HG03025 (cell line): ENCODE measurements at regions not wholly inside any gene's neighbourhood (a gene's known extent, or its start where the extent isn't known, plus 50 kb on each side); places are given as distances from the start of the nearest gene placed in this dataset.
"Not testable (repeated sequence)": the region's sequence is repeated elsewhere in the genome, so short reads cannot be mapped to it uniquely, and the experiment has no call there.

Experiments used
- ATAC-seq: cut with Tn5 transposase; IDR thresholded peaks from one replicate; pipeline ENCODE4 v1.9.1; 2021; ENCODE audit warnings: mild to moderate bottlenecking, moderate library complexity; ENCODE audit not compliant: unreplicated experiment, low FRiP score

- no peak for ATAC-seq
Observed at GRCh38 chr5:101785090-101785489, 511.0 kb downstream of the SLCO4C1 start.

- no peak for ATAC-seq
Observed at GRCh38 chr5:101783241-101784013, 512.7 kb downstream of the SLCO4C1 start.

DNA sequence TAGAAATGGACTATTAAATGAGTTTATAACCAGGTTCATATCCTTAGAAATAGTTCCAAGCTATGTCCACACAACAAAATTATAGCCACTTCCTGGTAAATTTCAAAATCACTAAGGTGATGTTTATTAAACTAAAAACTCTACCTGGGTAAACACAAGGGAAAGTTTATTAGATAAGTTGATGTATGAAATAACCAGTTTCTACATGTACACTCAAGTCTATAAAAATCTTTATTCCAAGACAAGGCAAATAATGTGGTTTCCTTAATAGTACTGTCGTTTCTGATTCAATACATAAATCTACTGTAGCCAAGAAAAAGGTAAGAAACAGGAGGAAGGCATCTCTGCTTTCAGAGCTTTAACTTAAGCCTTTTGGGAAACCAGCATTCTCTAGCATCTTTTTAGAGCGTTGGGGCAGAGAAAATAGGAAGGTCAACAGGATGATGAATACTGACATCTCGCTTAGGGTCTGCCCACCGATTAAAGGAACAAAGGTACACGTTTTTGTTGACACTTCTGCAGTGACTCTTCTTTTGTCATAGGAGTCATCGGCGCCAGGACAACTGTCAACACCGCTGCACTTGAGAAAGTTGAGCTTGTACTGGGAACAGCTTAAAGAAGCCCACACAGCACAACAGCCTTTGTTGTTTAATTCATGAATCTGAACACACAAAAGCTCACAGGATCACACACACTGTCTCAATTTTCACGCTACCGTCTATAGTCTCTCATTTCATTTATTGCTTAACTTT is 513.6 kb downstream of the SLCO4C1 start:
- no peak for ATAC-seq

GRCh38 chr5:101751105-101751504 is 545.0 kb downstream of the SLCO4C1 start:
- no peak for ATAC-seq

DNA sequence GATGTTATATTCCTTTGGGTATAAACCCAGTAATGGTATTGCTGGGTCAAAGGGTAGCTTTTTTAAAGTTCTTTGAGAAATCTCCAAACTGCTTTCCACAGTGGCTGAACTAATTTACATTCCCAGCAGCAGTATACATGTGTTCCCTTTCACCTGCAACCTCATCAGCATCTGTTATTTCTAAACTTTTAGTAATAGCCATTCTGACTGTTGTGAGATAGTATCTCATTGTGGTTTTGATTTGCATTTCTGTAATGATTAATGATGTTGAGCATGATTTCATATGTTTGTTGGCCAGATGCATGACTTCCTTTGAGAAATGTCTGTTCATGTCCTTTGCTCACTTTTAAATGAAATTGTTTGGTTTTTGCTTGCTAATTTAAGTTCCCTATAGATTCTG is 553.1 kb downstream of the SLCO4C1 start:
- not testable (repeated sequence) for ATAC-seq

DNA sequence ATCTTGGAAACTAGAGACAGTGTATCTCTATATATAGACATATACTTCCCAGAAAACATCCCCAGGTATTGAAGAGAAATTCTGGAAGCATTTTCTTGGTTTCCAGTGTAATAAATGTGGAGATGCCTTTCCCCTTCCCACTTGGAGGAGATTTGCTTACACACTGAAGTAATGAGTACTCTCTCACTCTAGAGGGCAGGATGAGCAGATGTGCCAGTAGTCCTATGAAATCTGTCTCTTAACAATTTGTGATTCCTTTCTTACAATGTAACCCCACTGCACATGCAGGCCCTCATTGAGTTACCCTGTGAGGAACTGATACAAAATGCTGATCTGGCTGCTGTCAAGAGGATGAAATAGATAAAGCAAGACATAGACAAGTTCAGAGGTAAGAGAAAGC is 567.2 kb downstream of the SLCO4C1 start:
- no peak for ATAC-seq

GRCh38 chr5:101721543-101721942 is 574.5 kb downstream of the SLCO4C1 start:
- no peak for ATAC-seq

DNA sequence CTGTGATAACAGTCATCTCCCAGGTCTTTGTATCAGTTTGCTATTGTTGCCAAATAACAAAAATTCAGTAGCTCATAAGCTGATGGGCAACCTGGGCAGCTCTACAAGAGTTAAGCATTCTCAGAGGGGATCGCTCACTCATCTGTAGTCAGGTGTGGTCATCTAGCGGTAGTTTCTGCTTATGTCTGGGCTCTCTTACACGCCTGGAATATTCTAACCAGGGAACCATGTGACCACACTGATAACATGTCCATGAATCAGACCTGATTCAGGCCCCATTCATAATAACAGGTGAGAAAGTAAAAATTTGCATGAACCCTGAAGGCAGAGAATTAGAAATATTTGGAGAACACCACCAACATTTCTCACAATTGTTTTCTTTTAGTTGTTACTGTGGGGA is 576.1 kb downstream of the SLCO4C1 start:
- no peak for ATAC-seq

DNA sequence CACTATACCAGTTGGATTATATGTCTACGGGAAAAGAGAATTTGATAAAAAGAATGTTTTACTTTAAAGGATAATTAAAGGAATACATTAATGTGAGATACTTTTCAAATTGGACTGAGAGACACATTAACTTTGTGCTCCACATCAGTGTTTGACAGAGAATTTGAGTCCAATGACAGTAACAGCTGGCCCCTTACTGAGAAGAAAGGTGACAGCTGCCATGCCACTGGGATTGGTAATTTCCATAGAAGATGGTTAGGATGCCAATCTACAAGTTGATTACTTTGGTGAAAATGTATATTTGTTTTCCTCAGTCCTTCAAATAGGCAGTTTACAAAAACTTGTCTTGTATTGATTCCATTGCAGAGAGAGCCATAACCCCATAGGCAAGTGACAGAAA is 578.4 kb downstream of the SLCO4C1 start:
- ATAC-seq: no peak

DNA sequence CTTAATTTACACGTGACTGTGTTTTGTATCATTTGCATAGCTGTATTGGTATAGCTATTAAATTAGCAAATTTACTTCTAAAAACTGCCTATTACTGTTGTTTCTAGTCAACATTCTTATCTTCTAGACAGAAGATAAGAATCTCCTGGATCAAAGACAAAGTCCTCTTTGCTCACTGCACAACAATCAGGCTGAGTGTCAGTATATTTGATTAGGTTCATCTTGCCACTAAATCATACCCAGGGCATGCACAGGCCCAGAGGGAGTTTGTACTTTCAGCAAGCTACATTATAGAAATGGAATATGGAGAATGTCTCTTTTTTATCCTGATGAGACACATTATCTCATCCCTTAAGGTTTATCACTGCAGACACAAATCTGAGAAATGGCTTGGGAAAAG is 579.1 kb downstream of the SLCO4C1 start:
- no peak for ATAC-seq

- not testable (repeated sequence) for ATAC-seq
Observed at GRCh38 chr5:101715790-101716189, 580.3 kb downstream of the SLCO4C1 start.

DNA sequence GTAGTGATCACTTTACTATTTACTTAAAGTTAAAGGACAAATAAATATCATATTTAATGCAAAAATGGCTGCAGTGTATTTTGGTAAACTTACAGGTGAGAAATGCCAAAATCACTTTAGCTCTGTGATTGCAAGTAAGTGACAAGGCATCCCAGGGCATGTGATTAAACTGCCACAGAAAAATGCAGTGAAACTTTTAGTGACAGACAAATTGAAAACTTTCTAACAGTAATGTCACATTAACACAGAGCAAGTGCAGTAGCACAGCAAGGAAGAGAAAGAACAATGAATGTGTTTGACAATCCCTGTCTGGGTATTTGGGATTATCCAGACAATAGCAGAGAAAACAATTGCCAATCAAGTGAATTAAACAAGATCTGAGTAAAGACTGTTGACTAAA is 606.8 kb downstream of the SLCO4C1 start:
- no peak for ATAC-seq

DNA sequence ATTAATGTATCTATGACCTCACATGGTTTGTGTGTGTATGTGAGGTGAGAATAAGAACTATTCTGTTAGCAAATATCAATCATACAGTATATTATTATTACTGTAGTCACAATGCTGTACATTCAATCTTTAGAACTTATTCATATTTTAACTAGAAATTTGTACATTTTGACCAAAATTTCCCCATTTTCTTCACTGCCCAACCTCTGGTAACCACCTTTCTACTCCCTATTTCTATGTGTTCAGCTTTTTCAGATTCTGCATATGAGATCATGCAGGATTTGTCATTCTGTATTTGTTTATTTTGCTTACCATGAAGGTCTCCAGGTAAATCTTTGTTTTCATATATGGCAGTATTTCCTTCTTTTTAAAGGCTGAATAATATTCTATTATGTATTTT is 607.9 kb downstream of the SLCO4C1 start:
- ATAC-seq: no peak

DNA sequence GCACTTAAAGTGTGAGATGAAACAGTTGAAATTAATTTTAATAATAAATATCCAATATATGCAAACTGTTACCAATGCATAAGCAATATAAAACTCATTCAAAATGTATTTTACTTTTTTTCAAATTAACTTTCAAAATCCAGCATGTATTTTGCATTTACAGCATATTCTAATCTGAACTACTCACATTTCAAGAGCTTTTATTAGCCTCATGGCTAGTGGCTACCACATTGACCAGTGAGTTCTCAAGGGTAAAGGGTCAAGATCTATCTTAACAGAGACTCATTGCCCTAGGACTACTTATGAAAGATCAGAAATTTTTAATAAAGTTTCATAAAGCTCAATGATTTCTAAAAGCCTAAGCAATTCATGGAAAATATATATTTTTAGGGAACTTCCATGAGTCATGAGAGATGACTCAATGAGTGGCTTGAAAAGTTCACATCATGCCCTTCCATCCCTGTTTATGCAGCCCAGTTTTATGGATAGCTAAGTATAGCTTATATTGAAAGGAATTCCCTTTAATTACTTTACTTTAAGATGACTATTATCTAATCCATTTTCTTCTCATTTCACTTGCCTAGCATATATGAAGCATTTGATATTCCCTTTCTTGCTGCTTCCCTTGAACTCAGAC is 608.6 kb downstream of the SLCO4C1 start:
- no peak for ATAC-seq

DNA sequence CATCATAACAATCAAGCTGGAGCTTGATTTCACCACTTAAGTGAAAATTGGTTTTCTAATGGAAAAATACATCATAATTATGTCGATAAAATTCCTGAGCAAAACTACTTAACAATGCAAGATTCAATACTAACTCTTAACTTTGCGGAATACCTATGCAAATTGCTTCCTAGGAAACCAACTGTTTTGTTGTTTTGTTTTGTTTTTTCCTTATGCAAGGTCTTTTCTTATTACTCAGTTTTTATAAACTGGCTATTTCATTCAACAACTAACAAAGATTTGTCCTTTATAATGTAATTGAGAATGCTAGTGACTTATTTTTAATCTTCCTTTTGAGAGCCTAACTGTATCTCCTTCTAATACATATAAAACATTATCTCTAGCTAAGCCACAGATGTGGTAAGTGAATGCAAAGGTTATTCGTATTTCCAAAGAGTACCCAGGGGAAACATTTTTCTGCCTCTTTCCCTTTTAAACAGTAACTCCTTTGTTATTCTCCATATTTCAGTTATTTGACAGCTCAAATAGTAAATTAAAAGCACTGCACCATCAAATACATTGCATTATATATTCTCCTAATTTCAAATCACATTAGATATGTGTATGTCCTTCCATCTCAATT is 609.4 kb downstream of the SLCO4C1 start:
- no peak for ATAC-seq

DNA sequence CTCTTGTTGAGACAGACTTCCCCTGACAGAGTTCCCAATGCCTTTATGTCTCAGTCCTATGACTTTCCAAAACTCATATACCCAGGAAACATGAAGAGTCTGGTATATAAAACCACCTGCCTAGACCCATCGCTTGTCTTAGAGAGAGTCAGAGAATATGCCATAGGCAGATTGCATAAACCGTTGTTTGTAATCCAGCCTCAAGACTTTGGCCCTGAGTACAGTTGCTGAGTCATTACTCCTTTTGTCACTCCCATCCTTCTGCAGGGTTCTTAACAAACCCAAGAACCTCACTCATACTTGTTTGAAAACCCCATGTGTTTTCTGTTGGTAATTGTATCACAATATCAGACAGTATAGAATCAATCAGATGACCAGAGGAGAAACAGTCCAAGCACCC is 616.3 kb downstream of the SLCO4C1 start:
- ATAC-seq: no peak

DNA sequence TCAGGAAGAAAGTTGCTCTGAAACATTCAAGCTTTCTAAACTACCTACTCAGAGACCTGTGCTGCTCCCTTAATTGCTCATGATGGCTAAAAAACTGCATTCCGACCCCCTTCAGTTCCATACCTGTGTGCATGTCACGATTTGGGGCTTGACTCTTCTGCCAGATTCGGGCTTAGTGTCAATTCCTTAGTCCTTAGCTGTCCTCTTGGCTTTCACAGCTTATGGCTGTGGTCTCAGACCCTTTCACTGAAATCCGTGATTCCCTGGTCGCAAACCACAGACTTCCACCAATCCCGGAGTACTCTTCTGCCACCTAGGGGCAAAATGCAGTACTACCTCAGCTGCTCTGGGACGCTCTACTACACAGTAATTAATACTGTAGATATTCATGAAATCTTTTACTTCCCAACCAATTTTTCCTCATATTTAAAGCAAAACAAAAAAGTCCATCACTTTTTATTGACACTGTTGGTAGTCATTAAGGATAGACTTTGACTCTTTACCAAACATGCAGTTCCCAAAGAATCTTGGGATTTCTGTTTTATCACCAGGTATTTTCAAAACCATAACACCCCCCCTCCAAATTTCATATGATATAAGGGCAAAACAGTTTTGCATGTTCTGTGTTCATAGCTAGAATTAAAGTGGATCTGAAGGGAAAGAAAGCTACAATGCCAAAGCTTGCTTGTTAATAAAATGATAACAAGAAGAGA is 617.4 kb downstream of the SLCO4C1 start:
- peak; percentile 74 for ATAC-seq

GRCh38 chr5:101677961-101678360 is 618.1 kb downstream of the SLCO4C1 start:
- no peak for ATAC-seq

DNA sequence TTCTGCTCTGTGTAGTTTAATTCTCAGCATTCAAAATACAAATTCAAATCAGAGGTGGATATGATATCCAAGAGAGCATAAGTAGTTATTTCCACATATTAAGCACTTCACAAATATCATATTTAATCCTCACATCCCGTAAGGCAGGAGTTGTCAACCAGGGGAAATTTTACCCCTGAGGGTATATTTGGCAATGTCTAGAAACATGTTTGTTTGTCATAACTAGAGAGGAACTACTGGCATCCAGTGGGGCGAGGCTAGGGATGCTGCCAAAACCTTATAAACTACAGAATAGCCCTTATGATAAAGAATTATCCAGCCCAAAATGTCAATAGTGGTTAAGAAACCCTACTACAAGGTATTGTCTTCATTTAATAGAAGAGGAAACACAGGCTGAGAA is 619.4 kb downstream of the SLCO4C1 start:
- ATAC-seq: no peak

GRCh38 chr5:101675510-101676219 is 620.4 kb downstream of the SLCO4C1 start:
- no peak for ATAC-seq
